ENCODE measurements at regions not wholly inside any gene's neighbourhood (a gene's known extent, or its start where the extent isn't known, plus 50 kb on each side); places are given as distances from the start of the nearest gene placed in this dataset.
A peak's percentile ranks its signal among the peaks of the same experiment; 100 is the strongest.

- DNase-seq (ENCODE audit: low spot score) = no peak
- Mint-ChIP-seq H3K9me3 (no peaks in the 10 kb centered on the region), H3K27ac (no peak overlapping the region), H3K27me3 (ENCODE audit: insufficient read depth, low read depth) (no peaks in the 10 kb centered on the region), H3K36me3 (no peaks in the 10 kb centered on the region), H3K4me3 (no peak overlapping the region), H3K4me1 (no peaks in the 10 kb centered on the region)
- TF ChIP-seq, protein P1, sequence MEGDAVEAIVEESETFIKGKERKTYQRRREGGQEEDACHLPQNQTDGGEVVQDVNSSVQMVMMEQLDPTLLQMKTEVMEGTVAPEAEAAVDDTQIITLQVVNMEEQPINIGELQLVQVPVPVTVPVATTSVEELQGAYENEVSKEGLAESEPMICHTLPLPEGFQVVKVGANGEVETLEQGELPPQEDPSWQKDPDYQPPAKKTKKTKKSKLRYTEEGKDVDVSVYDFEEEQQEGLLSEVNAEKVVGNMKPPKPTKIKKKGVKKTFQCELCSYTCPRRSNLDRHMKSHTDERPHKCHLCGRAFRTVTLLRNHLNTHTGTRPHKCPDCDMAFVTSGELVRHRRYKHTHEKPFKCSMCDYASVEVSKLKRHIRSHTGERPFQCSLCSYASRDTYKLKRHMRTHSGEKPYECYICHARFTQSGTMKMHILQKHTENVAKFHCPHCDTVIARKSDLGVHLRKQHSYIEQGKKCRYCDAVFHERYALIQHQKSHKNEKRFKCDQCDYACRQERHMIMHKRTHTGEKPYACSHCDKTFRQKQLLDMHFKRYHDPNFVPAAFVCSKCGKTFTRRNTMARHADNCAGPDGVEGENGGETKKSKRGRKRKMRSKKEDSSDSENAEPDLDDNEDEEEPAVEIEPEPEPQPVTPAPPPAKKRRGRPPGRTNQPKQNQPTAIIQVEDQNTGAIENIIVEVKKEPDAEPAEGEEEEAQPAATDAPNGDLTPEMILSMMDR (IDR thresholded peaks at IDR 0.05) = no peak
- TF ChIP-seq EZH2phosphoT487 (IDR thresholded peaks at IDR 0.05) = no peak
- TF ChIP-seq EZH2 (IDR thresholded peaks at IDR 0.05) = no peak
- Histone ChIP-seq H3K9me3 (ENCODE audit: low read depth) (no peaks in the 10 kb centered on the region), H3K36me3 (no peaks in the 10 kb centered on the region), H3K9ac (no peak overlapping the region), H3K4me1 (no peaks in the 10 kb centered on the region), H4K20me1 (ENCODE audit: low read depth) (no peaks in the 10 kb centered on the region), H2AFZ (replicated peaks) (peak overlapping the region; percentile 68), H3K79me2 (ENCODE audit: low read depth) (no peaks in the 10 kb centered on the region), H3K27me3 (no peaks in the 10 kb centered on the region), H3F3A (ENCODE audit: low read depth) (no peaks in the 10 kb centered on the region), H3K4me2 (no peak overlapping the region), H3K27ac (no peak overlapping the region), H3K4me3 (no peak overlapping the region)
These were observed 264.0 kb upstream of the PRICKLE1 start for GRCh38 chr12:42853370-42854140.

DNA sequence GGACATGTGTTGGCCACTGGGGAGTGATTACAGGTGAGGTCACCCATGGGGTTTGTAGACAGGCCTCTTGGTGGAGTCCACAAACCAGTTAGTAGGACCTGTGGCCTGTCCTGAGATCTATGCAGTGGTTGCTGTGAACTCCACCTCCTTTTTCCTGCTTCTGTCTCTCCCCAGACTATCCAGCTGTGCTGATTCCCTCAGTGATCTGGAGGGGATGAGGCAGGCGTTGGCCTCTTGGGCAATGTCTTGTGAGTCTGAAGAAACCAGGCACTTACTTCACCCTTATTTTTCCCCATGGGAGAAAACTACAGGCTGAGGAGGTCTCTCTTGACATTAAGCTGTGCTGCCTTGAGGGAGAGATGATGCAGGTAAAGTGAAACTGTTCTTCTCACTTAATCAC, 257.2 kb upstream of the PRICKLE1 start:
- no peak overlapping the region for H2AFZ ChIP-seq (replicated peaks)
- H3K4me3 ChIP-seq = no peak overlapping the region

DNA sequence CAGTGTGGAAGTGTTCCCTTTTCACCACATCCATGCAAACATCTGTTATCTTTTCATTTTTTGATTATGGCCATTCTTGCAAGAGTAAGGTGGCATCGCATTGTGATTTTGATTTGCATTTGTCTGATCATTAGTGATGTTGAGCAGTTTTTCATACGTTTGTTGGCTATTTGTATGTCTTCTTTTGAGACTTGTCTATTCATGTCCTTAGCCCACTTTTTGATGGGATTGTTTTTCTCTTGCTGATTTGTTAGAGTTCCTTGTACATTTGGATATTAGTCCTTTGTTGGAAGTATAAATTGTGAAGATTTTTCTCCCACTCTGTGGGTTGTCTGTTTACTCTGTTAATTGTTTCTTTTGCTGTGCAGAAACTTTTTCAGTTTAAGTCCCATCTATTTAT, 244.5 kb upstream of the PRICKLE1 start:
- Histone ChIP-seq H3K4me3 (no peak overlapping the region), H3K4me1 (no peaks in the 10 kb centered on the region), H3K4me2 (no peak overlapping the region), H3K9me3 (ENCODE audit: low read depth) (no peaks in the 10 kb centered on the region), H3K9ac (no peak overlapping the region), H3K27me3 (no peaks in the 10 kb centered on the region), H3K79me2 (ENCODE audit: low read depth) (no peaks in the 10 kb centered on the region), H4K20me1 (ENCODE audit: low read depth) (no peaks in the 10 kb centered on the region), H3K27ac (no peak overlapping the region), H3F3A (ENCODE audit: low read depth) (no peaks in the 10 kb centered on the region), H3K36me3 (no peaks in the 10 kb centered on the region), H2AFZ (replicated peaks) (no peak overlapping the region)
- Mint-ChIP-seq H3K4me1 (no peaks in the 10 kb centered on the region), H3K27me3 (ENCODE audit: insufficient read depth, low read depth) (peaks cover 2% of the 10 kb centered on the region), H3K36me3 (no peaks in the 10 kb centered on the region), H3K9me3 (no peaks in the 10 kb centered on the region), H3K4me3 (no peak overlapping the region), H3K27ac (no peak overlapping the region)
- TF ChIP-seq EZH2 (IDR thresholded peaks at IDR 0.05) = no peak
- TF ChIP-seq, protein P1 (IDR thresholded peaks at IDR 0.05) = no peak
- DNase-seq (ENCODE audit: low spot score) = no peak

More for the DNA sequence above, 257.2 kb upstream of the PRICKLE1 start:
- H3K4me1 ChIP-seq = no peaks in the 10 kb centered on the region
- no peaks in the 10 kb centered on the region for H3K36me3 Mint-ChIP-seq
- no peaks in the 10 kb centered on the region for H4K20me1 ChIP-seq (ENCODE audit: low read depth)
- no peaks in the 10 kb centered on the region for H3K79me2 ChIP-seq (ENCODE audit: low read depth)
- no peak overlapping the region for H3K27ac Mint-ChIP-seq
- TF ChIP-seq EZH2phosphoT487 (IDR thresholded peaks at IDR 0.05) (no peak), EZH2 (IDR thresholded peaks at IDR 0.05) (no peak)
- TF ChIP-seq, protein P1 (IDR thresholded peaks at IDR 0.05) = no peak
- no peak overlapping the region for H3K4me3 Mint-ChIP-seq
- H3K9me3 ChIP-seq (ENCODE audit: low read depth) = no peaks in the 10 kb centered on the region
- no peaks in the 10 kb centered on the region for H3K4me1 Mint-ChIP-seq
- H3F3A ChIP-seq (ENCODE audit: low read depth) = no peaks in the 10 kb centered on the region
- H3K27ac ChIP-seq = no peak overlapping the region
- no peak for DNase-seq (ENCODE audit: low spot score)
- H3K9ac ChIP-seq = no peak overlapping the region
- no peak overlapping the region for H3K4me2 ChIP-seq
- H3K27me3 Mint-ChIP-seq (ENCODE audit: insufficient read depth, low read depth) = no peaks in the 10 kb centered on the region
- H3K27me3 ChIP-seq = no peaks in the 10 kb centered on the region
- H3K9me3 Mint-ChIP-seq = no peaks in the 10 kb centered on the region
- no peaks in the 10 kb centered on the region for H3K36me3 ChIP-seq
